H1 (cell line): ENCODE measurements at regions not wholly inside any gene's neighbourhood (a gene's known extent, or its start where the extent isn't known, plus 50 kb on each side); places are given as distances from the start of the nearest gene placed in this dataset.

Experiments
- CTCF ChIA-PET: fragments of 300-600 bp; sonication (Branson Sonifier 250); formaldehyde crosslinking; loops from one replicate; lab custom pipeline; 2021; ENCODE audit not compliant: partially characterized antibody; lab: Charles Lee
- POLR2A ChIA-PET: fragments of 300-600 bp; sonication (Branson Sonifier 250); formaldehyde crosslinking; loops from one replicate; lab custom pipeline; 2021; ENCODE audit warnings: inconsistent platforms; ENCODE audit not compliant: partially characterized antibody; lab: Charles Lee
- DNase-seq, 2 experiments: peaks; one replicate each; pipeline versions ENCODE4 v3.0.0 to v3.0.0-alpha.2; 2010 to 2022; ENCODE audit warnings: low spot score in 2 of 2, low read depth in 1 of 2, mixed read lengths in 1 of 2
- FAIRE-seq: peaks from 2 replicates; lab custom pipeline; 2011; peaks lifted over from hg19 to GRCh38; lab: Jason Lieb, UNC
- H2AFZ ChIP-seq: 2 replicates; pipeline ENCODE4 v1.8.1; 2012; ENCODE audit warnings: low read length, inconsistent platforms
- H2AK5ac ChIP-seq: 2 replicates; pipeline ENCODE4 v1.6.1; 2013; ENCODE audit warnings: low read depth, low read length
- H2BK120ac ChIP-seq: replicated peaks from 2 replicates; pipeline ENCODE3; 2013; ENCODE audit warnings: low read depth, low read length, inconsistent platforms
- H2BK12ac ChIP-seq: 2 replicates; pipeline ENCODE4 v1.6.1; 2013; ENCODE audit warnings: low read depth, low read length
- H2BK15ac ChIP-seq: 2 replicates; pipeline ENCODE4 v1.6.1; 2013; ENCODE audit warnings: low read length
- H2BK20ac ChIP-seq: 2 replicates; pipeline ENCODE4 v1.6.1; 2013; ENCODE audit warnings: low read length
- H2BK5ac ChIP-seq: 2 replicates; pipeline ENCODE4 v1.6.1; 2013; ENCODE audit warnings: low read depth, low read length
- H3K14ac ChIP-seq: 2 replicates; pipeline ENCODE4 v1.6.1; 2013; ENCODE audit warnings: inconsistent platforms; ENCODE audit not compliant: insufficient read length
- H3K18ac ChIP-seq: 2 replicates; pipeline ENCODE4 v1.6.1; 2013; ENCODE audit warnings: low read length; ENCODE audit errors: extremely low read depth
- H3K23ac ChIP-seq: 2 replicates; pipeline ENCODE4 v1.6.1; 2013; ENCODE audit warnings: inconsistent platforms; ENCODE audit not compliant: insufficient read length
- H3K23me2 ChIP-seq: 2 replicates; pipeline ENCODE4 v1.6.1; 2013; ENCODE audit warnings: low read depth, low read length
- H3K27ac ChIP-seq: 2 replicates; pipeline ENCODE4 v1.6.1; 2011; ENCODE audit warnings: low read depth, low read length, inconsistent platforms
- H3K27me3 ChIP-seq, 4 experiments: replicated peaks in 1 of 4; 1 replicate in 1 of 4; 2 replicates in 3 of 4; pipeline versions ENCODE4 v1.6.1 to v1.8.1; 2011 to 2013; ENCODE audit warnings: low read length in 3 of 4, mild to moderate bottlenecking in 3 of 4, inconsistent platforms in 2 of 4, mixed read lengths in 2 of 4, moderate library complexity in 1 of 4; ENCODE audit not compliant: control insufficient read depth in 3 of 4, insufficient read depth in 3 of 4; ENCODE audit errors: extremely low read depth in 1 of 4
- H3K36me3 ChIP-seq, 4 experiments: 2 replicates each; pipeline versions ENCODE4 v1.6.1 to v1.8.1; 2011 to 2013; ENCODE audit warnings: mild to moderate bottlenecking in 4 of 4, low read length in 3 of 4, moderate library complexity in 2 of 4, control low read depth in 1 of 4, inconsistent platforms in 1 of 4; ENCODE audit not compliant: insufficient read depth in 4 of 4, control insufficient read depth in 2 of 4
- H3K4ac ChIP-seq: replicated peaks from 2 replicates; pipeline ENCODE3; 2013; ENCODE audit warnings: low read length, low read depth, mixed read lengths, inconsistent platforms; ENCODE audit not compliant: insufficient read length
- H3K4me1 ChIP-seq, 4 experiments: replicated peaks in 1 of 4; 1 replicate in 1 of 4; 2 replicates in 3 of 4; pipeline versions ENCODE4 v1.6.1 to v1.8.1; 2011 to 2013; ENCODE audit warnings: low read length in 3 of 4, inconsistent platforms in 2 of 4, mixed read lengths in 1 of 4; ENCODE audit not compliant: insufficient read depth in 4 of 4, control insufficient read depth in 3 of 4
- H3K4me2 ChIP-seq, 2 experiments: 2 replicates each; pipeline versions ENCODE4 v1.6.1 to v1.8.1; 2011 to 2013; ENCODE audit warnings: low read depth in 2 of 2, low read length in 2 of 2, control low read depth in 1 of 2, inconsistent platforms in 1 of 2, mild to moderate bottlenecking in 1 of 2; ENCODE audit not compliant: insufficient read depth in 1 of 2
- H3K4me3 ChIP-seq, 4 experiments: fragments of 200-600, 300-600 bp in 1 of 4; sonication (generic), shearing (Covaris generic), sonication (Bioruptor Twin) in 1 of 4; 2 replicates each; pipeline versions ENCODE4 v1.5.1 to v1.8.1; 2011 to 2016; ENCODE audit warnings: low read length in 4 of 4, low read depth in 3 of 4, control low read depth in 2 of 4, inconsistent platforms in 2 of 4, mild to moderate bottlenecking in 2 of 4, mixed read lengths in 1 of 4, moderate library complexity in 1 of 4; ENCODE audit not compliant: insufficient read depth in 2 of 4; ENCODE audit errors: extremely low read depth in 1 of 4
- H3K56ac ChIP-seq: replicated peaks from 2 replicates; pipeline ENCODE3; 2013; ENCODE audit warnings: low read depth, mild to moderate bottlenecking, mixed read lengths, low read length, inconsistent platforms; ENCODE audit not compliant: insufficient read length
- H3K79me1 ChIP-seq: 2 replicates; pipeline ENCODE4 v1.6.1; 2013; ENCODE audit warnings: low read depth, low read length, control low read depth
- H3K79me2 ChIP-seq, 2 experiments: 2 replicates each; pipeline versions ENCODE4 v1.6.1 to v1.8.1; 2012 to 2013; ENCODE audit warnings: low read length in 2 of 2, mild to moderate bottlenecking in 2 of 2, inconsistent platforms in 1 of 2; ENCODE audit not compliant: insufficient read depth in 2 of 2, control insufficient read depth in 1 of 2
- H3K9ac ChIP-seq, 4 experiments: replicated peaks in 1 of 4; 1 replicate in 1 of 4; 2 replicates in 3 of 4; pipeline versions ENCODE4 v1.6.1 to v1.8.1; 2011 to 2013; ENCODE audit warnings: low read depth in 3 of 4, low read length in 3 of 4, control low read depth in 2 of 4, mild to moderate bottlenecking in 2 of 4, moderate library complexity in 2 of 4, inconsistent platforms in 1 of 4; ENCODE audit errors: extremely low read depth in 1 of 4
- H3K9me3 ChIP-seq, 2 experiments: 2 replicates each; pipeline versions ENCODE4 v1.6.1 to v1.8.1; 2012 to 2013; ENCODE audit warnings: mild to moderate bottlenecking in 2 of 2, moderate library complexity in 2 of 2, control low read depth in 1 of 2, inconsistent platforms in 1 of 2, low read depth in 1 of 2, low read length in 1 of 2, mixed read lengths in 1 of 2; ENCODE audit not compliant: insufficient read depth in 2 of 2
- H4K20me1 ChIP-seq, 2 experiments: replicated peaks in 1 of 2; 2 replicates each; pipeline versions ENCODE3 to v1.8.1; 2011 to 2013; ENCODE audit warnings: inconsistent platforms in 2 of 2, low read length in 2 of 2, mild to moderate bottlenecking in 1 of 2; ENCODE audit not compliant: insufficient read depth in 2 of 2, control insufficient read depth in 1 of 2
- H4K5ac ChIP-seq: 2 replicates; pipeline ENCODE4 v1.6.1; 2013; ENCODE audit warnings: low read length, low read depth, mixed read lengths, inconsistent platforms; ENCODE audit not compliant: insufficient read length
- H4K8ac ChIP-seq: 2 replicates; pipeline ENCODE4 v1.8.0; 2013; ENCODE audit warnings: mild to moderate bottlenecking, moderate library complexity, low read length, inconsistent platforms; ENCODE audit not compliant: insufficient read depth; ENCODE audit errors: extremely low read depth
- H4K91ac ChIP-seq: replicated peaks from 2 replicates; pipeline ENCODE3; 2013; ENCODE audit warnings: low read length, mixed read lengths, inconsistent platforms; ENCODE audit not compliant: insufficient read length
- CEBPB ChIP-seq: IDR thresholded peaks from 2 replicates; pipeline ENCODE4 v1.6.1; 2012; ENCODE audit warnings: low read depth, low read length
- CTCF ChIP-seq, 3 experiments: IDR thresholded peaks; 1 replicate in 2 of 3; 2 replicates in 1 of 3; pipeline versions ENCODE4 v1.5.1 to v1.6.1; 2011; ENCODE audit warnings: low read length in 3 of 3, mild to moderate bottlenecking in 3 of 3, inconsistent platforms in 2 of 3, low read depth in 1 of 3, moderate library complexity in 1 of 3; ENCODE audit not compliant: insufficient read depth in 1 of 3; ENCODE audit errors: control extremely low read depth in 1 of 3
- RAD21 ChIP-seq, 2 experiments: IDR thresholded peaks in 1 of 2; conservative IDR thresholded peaks in 1 of 2; 2 replicates each; pipeline ENCODE4 v1.6.1; 2011; ENCODE audit warnings: low read depth in 2 of 2, low read length in 2 of 2, improper control_type of control experiment in 1 of 2, inconsistent platforms in 1 of 2, mild to moderate bottlenecking in 1 of 2, moderate library complexity in 1 of 2
- SAP30 ChIP-seq: fragments of 300-600 bp; sonication (generic); IDR thresholded peaks from 2 replicates; pipeline ENCODE4 v1.7.1; 2012; ENCODE audit warnings: low read length, moderate library complexity, mild to moderate bottlenecking, inconsistent platforms; ENCODE audit not compliant: insufficient read depth, insufficient replicate concordance
- WGBS, 2 experiments: shearing (Covaris generic) in 1 of 2; methylation state at CpG; one replicate each; pipeline versions ENCODE4 v1.1.6 to v1.1.7; 2013 to 2015; ENCODE audit warnings: low lambda C conversion rate in 2 of 2, mixed read lengths in 2 of 2, inconsistent platforms in 1 of 2, low coverage in 1 of 2, missing lambda C conversion rate in 1 of 2; ENCODE audit not compliant: insufficient replicate concordance in 2 of 2, insufficient coverage in 1 of 2, insufficient read length in 1 of 2; ENCODE audit errors: extremely low coverage in 1 of 2, missing lambda C conversion rate in 1 of 2; 5-methylcytosine and 5-hydroxymethylcytosine counted together

- CTCF ChIA-PET, result interaction anchor here (0.6 to 0.9 kb wide), 2 partner anchors 471 to 503 kb away, joined by 3 read pairs; no protein-coding TSS in a partner anchor
- 87% methylated on average over 4 of the region's 4 CpGs; no CpG with 5 or more reads in 1 of the 2 experiments for WGBS, 2 experiments
- no peak for FAIRE-seq
These were observed 650.4 kb downstream of the RNF144A start for GRCh38 chr2:7567646-7568045.

More at GRCh38 chr2:7567646-7568045, 650.4 kb downstream of the RNF144A start:
- no peaks in the 10 kb centered on the region for H3K79me2 ChIP-seq
- H4K8ac ChIP-seq, result no peak overlapping the region
- H3K27ac ChIP-seq, result no peak overlapping the region
- no peaks in the 10 kb centered on the region for H3K23me2 ChIP-seq
- H3K18ac ChIP-seq, result no peak overlapping the region
- no peak overlapping the region for H3K14ac ChIP-seq
- TF ChIP-seq CTCF (IDR thresholded peaks at IDR 0.05; ENCODE audit: control extremely low read depth in 1 of 3, insufficient read depth in 1 of 3, low read depth in 1 of 3, low read length in 3 of 3), result 0 out of 4 replicates have a peak, but pooled peaks of 1 of the 3 experiments have one; percentile 13
- TF ChIP-seq CEBPB, result no peak
- TF ChIP-seq RAD21 (IDR thresholded peaks at IDR 0.05 in 1 of 2, conservative IDR thresholded peaks at IDR 0.05 in 1 of 2; ENCODE audit: low read depth in 2 of 2, low read length in 2 of 2), result peak; percentile 27 to 41; a peak in 3 of 4 replicates
- no peak for TF ChIP-seq SAP30
- H3K4me2 ChIP-seq, result no peak overlapping the region
- no peaks in the 10 kb centered on the region for H4K20me1 ChIP-seq
- H3K9ac ChIP-seq, result no peak overlapping the region
- no peak overlapping the region for H2BK12ac ChIP-seq
- H3K56ac ChIP-seq, result no peak overlapping the region
- no peaks in the 10 kb centered on the region for H3K36me3 ChIP-seq
- POLR2A ChIA-PET, result no interaction called here
- no peak overlapping the region for H2AFZ ChIP-seq
- H3K9me3 ChIP-seq, result no peaks in the 10 kb centered on the region; a peak in 1 of 4 replicates
- H3K79me1 ChIP-seq, result no peaks in the 10 kb centered on the region
- no peak for DNase-seq
- H3K4me1 ChIP-seq, result no peaks in the 10 kb centered on the region; a peak in 1 of 7 replicates
- H2BK120ac ChIP-seq, result no peak overlapping the region
- no peak overlapping the region for H4K91ac ChIP-seq
- no peak overlapping the region for H3K4ac ChIP-seq
- no peaks in the 10 kb centered on the region for H3K27me3 ChIP-seq
- H3K23ac ChIP-seq, result no peak overlapping the region
- H2BK5ac ChIP-seq, result no peak overlapping the region
- no peak overlapping the region for H2BK20ac ChIP-seq
- no peak overlapping the region for H4K5ac ChIP-seq
- no peak overlapping the region for H2BK15ac ChIP-seq
- no peak overlapping the region for H2AK5ac ChIP-seq
- no peak overlapping the region for H3K4me3 ChIP-seq
